ENCODE measurements at regions not wholly inside any gene's neighbourhood (a gene's known extent, or its start where the extent isn't known, plus 50 kb on each side); places are given as distances from the start of the nearest gene placed in this dataset.
"Not testable (repeated sequence)": the region's sequence is repeated elsewhere in the genome, so short reads cannot be mapped to it uniquely, and the experiment has no call there.

- no peak for DNase-seq (ENCODE audit: low read depth in 2 of 3, low spot score in 2 of 3)
These were observed 50.1 kb upstream of the ACSL4 start for GRCh38 chrX:109782994-109783700.

DNA sequence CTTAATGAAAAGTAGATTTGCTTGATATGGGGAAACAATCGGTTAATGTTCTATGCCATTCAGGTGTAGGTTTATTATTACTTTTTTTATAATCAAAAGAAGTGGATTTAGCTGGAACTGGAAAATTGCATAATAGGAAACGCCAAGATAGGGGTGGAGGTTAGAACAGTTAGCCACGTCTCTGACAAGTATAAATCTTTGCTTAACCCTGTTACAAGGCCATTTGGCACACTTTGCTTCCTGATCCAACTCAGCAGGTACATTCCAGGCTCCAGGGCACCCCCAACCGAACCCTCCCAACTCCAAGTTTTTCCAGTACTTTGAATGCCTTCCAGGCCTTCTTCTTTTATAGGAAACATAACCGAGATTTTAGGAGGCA lies 50.6 kb upstream of the ACSL4 start:
- no peak for DNase-seq (ENCODE audit: low read depth in 2 of 3, low spot score in 2 of 3)

GRCh38 chrX:109785053-109785452 lies 52.0 kb upstream of the ACSL4 start:
- no peak for DNase-seq (ENCODE audit: low read depth in 2 of 3, low spot score in 2 of 3)

GRCh38 chrX:109790511-109790910 lies 57.5 kb upstream of the ACSL4 start:
- not testable (repeated sequence) for DNase-seq (ENCODE audit: low read depth in 2 of 3, low spot score in 2 of 3)

DNA sequence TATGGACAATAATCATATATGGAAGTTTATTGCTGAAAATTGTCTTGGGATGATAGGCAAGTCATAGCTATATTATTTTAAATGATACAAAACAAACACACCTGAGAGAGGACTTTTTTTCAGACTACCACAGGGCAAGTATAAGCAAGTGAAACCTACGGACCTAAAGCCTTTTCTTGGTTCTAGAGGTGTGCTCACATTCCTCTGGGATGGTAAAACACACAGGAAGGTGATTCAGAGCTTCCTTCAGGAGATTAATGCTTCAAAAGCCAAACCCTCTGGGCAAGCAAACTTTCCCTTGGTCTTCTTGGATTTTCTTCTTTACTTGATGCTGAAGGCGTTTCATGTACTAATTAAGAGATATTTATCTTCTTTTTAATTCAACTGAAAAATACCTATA lies 60.1 kb upstream of the ACSL4 start:
- no peak for DNase-seq (ENCODE audit: low read depth in 2 of 3, low spot score in 2 of 3)

DNA sequence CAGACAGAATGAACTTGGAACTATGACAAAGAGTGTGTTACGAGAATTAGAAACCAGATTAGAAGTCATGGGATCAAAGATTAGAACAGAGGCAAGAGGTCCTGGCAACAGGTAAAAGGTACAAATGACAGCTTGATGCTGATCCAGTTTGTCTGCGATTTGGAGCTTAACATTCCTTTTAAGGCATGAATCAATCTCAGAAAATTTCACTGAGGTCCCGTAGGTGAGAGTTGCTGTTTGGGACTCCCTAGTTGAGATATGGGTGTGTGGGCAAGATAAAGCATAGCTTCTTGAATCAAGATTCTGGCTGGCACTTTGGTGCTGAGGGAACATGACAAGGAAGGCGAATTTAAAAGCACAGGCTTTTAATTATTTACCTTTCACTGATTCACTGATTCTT lies 62.6 kb upstream of the ACSL4 start:
- no peak for DNase-seq (ENCODE audit: low read depth in 2 of 3, low spot score in 2 of 3)

GRCh38 chrX:109797311-109797975 lies 64.4 kb upstream of the ACSL4 start:
- no peak for DNase-seq (ENCODE audit: low read depth in 2 of 3, low spot score in 2 of 3)

DNA sequence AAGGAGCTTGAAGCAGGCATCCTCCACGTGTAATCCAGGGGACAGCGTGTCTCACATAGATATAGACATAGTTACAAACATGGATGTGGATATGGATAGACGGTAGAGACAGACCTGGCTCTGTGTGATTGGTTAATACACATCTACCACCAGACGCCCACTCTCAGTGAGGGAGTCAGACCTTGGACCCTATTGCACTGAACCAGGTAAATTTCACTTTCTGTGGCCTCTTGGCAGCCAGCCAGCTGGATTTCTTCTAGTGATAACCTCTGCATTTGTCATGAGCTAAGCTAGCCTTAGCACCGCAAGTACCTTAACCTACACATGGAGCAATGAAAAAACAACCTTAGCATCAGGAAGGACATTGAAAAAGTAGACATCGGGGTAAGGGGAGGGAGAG lies 79.2 kb upstream of the ACSL4 start:
- no peak for DNase-seq (ENCODE audit: low read depth in 2 of 3, low spot score in 2 of 3)

GRCh38 chrX:109813236-109813635 lies 80.2 kb upstream of the ACSL4 start:
- no peak for DNase-seq (ENCODE audit: low read depth in 2 of 3, low spot score in 2 of 3)

DNA sequence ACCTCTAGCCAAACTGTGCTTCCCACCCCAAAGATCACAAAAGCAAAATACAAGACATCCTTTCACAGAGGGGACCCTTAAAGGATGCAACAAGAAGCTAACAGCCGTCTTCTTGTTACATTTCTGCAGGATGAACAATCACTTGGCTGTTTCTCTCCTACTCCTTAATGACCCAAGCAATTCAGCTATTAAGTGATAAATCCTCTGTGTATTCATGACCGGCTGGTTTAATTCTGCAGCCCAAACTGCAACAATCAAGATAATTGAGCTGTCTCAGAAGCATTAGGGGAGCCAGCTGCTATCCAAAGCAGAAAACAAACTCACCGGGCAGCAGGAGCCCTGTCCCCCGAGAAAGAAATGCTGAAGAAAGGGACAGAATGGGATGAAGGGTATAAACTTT lies 85.9 kb upstream of the ACSL4 start:
- DNase-seq (ENCODE audit: low read depth in 2 of 3, low spot score in 2 of 3), result no peak

- no peak for DNase-seq (ENCODE audit: low read depth in 2 of 3, low spot score in 2 of 3)
These were observed 89.8 kb upstream of the ACSL4 start for GRCh38 chrX:109822861-109823260.

DNA sequence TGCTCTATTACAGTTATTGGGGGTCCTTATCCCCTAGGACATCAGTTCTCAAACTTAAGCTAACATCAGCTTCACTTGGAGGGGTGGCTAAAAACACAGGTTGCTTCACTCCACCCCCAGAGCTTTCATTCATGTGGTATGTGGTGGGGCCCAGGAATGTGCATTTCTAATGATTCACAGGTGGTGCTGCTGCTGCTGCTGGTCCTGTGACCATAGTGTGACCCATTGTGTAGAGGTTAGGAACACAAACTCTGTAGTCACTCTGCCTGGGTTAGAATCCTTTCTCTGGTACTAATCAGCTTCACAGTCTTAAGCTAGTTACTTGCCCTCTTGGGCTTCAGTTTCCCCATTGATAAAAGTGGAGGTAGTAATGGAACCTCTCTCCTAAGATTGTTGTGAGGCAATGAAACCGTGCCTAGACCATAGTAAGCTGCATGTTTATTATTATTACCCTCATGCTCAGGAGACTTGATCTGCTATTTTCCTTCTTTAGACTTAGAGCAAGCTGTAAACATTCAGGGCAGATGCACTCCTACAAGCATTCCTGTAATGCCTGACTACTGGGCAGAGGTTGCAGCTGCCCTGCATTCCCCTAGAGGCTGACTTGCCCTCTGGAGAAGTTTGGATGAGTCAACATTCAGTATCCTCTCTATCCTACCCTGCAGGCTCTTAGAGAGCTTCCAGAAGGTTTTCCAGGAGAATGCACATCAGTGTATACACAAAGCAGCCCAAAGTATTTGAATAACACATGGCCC lies 94.1 kb upstream of the ACSL4 start:
- no peak for DNase-seq (ENCODE audit: low read depth in 2 of 3, low spot score in 2 of 3)

DNA sequence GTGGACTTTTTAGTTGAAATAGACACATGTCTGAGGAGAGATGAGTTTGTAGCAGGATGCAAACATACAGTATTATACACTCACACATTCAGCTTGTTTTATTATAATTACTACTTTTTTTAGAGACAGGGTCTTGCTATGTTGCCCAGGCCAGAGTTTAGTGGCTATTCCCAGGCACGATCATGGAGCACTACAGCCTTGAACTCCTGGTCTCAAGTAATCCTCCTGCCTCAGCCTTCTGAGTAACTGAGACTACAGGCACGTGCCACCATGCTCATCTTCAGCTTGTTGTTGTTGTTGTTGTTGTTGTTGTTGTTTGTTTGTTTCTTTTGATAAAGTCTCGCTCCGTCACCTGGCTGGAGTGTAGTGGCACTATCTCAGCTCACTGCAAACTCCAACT lies 94.7 kb upstream of the ACSL4 start:
- DNase-seq (ENCODE audit: low read depth in 2 of 3, low spot score in 2 of 3), result no peak

DNA sequence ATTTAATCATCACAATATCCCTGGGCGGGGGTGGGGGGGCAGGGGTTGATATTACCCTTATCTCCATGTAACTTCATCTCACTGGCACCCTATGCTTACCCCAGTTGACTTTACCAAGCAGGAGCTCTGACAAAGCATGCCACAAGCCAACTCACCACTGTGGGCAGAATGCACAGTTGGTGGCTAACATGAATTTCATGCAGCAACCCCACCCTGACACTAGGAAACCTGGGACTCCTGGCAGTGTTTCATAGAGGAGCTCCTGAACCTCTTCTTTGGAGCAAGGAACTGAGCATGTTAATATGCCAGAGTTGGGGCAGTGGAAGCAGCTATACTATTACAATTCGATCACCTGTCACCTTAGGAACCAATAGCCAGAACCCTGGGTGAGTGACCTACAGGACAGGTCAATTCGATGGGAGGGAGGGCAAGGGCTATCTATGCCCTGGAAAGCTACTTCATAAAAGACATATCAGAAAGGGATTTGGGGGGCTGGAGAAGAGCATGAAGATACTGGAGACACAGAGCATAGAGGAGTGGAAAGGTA lies 97.2 kb upstream of the ACSL4 start:
- no peak for DNase-seq (ENCODE audit: low read depth in 2 of 3, low spot score in 2 of 3)

- no peak for DNase-seq (ENCODE audit: low read depth in 2 of 3, low spot score in 2 of 3)
These were observed 97.7 kb upstream of the ACSL4 start for GRCh38 chrX:109830704-109831206.

- no peak for DNase-seq (ENCODE audit: low read depth in 2 of 3, low spot score in 2 of 3)
These were observed 98.4 kb upstream of the ACSL4 start for GRCh38 chrX:109831326-109831985.

- no peak for DNase-seq (ENCODE audit: low read depth in 2 of 3, low spot score in 2 of 3)
These were observed 106.9 kb upstream of the ACSL4 start for GRCh38 chrX:109839694-109840567.

DNA sequence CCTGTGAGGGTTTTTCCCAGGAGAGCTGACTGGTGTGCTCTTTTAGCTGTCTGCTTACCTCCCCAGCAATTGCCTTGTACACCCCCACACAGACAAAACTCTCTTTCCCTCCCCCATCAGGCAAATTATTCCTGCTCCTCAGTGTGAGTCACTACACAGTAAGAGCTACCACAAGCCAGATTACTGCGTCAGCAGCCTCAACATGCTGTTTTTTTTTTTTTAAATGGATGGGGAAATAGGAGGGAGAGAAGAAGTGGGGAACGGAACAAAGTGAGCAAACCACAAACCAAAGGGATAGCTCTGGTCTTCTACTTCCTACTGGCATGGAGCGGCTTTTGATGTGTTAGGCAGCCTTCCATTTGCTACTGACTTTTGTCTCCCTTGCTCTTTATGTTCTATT lies 107.5 kb upstream of the ACSL4 start:
- DNase-seq (ENCODE audit: low read depth in 2 of 3, low spot score in 2 of 3), result no peak

GRCh38 chrX:109841257-109841656 lies 108.2 kb upstream of the ACSL4 start:
- DNase-seq (ENCODE audit: low read depth in 2 of 3, low spot score in 2 of 3), result no peak

- no peak for DNase-seq (ENCODE audit: low read depth in 2 of 3, low spot score in 2 of 3)
These were observed 109.0 kb upstream of the ACSL4 start for GRCh38 chrX:109841869-109842579.
